ENCODE measurements at regions not wholly inside any gene's neighbourhood (a gene's known extent, or its start where the extent isn't known, plus 50 kb on each side); places are given as distances from the start of the nearest gene placed in this dataset.

- H3K4me3 Mint-ChIP-seq: no peak overlapping the region
- peaks cover 60% of the 10 kb centered on the region for H3K9me3 Mint-ChIP-seq
- no peak for TF ChIP-seq CTCF (IDR thresholded peaks at IDR 0.05)
- DNase-seq: no peak
- no peaks in the 10 kb centered on the region for H3K36me3 Mint-ChIP-seq (ENCODE audit: low read depth)
- peaks cover 3% of the 10 kb centered on the region; the same call in 1 of the 2 replicates for H3K27me3 Mint-ChIP-seq (ENCODE audit: insufficient read depth)
- no peak overlapping the region for H3K27ac Mint-ChIP-seq
- H3K4me1 Mint-ChIP-seq (ENCODE audit: low read depth): no peaks in the 10 kb centered on the region
These were observed 471.0 kb downstream of the INSC start for GRCh38 chr11:15585602-15586331.

GRCh38 chr11:15586741-15587473 lies 472.2 kb downstream of the INSC start:
- Mint-ChIP-seq H3K9me3 (peaks cover 67% of the 10 kb centered on the region), H3K36me3 (ENCODE audit: low read depth) (no peaks in the 10 kb centered on the region), H3K27me3 (ENCODE audit: insufficient read depth) (no peaks in the 10 kb centered on the region; the same call in 1 of the 2 replicates), H3K4me3 (no peak overlapping the region), H3K27ac (no peak overlapping the region), H3K4me1 (ENCODE audit: low read depth) (no peaks in the 10 kb centered on the region)
- TF ChIP-seq CTCF (IDR thresholded peaks at IDR 0.05): no peak
- DNase-seq: no peak

- Mint-ChIP-seq H3K27ac (no peak overlapping the region), H3K9me3 (peaks cover 62% of the 10 kb centered on the region), H3K27me3 (ENCODE audit: insufficient read depth) (peaks cover under 1% of the 10 kb centered on the region), H3K4me3 (no peak overlapping the region), H3K4me1 (ENCODE audit: low read depth) (no peaks in the 10 kb centered on the region), H3K36me3 (ENCODE audit: low read depth) (no peaks in the 10 kb centered on the region)
- DNase-seq: no peak
- TF ChIP-seq CTCF (IDR thresholded peaks at IDR 0.05): no peak
These were observed 474.4 kb downstream of the INSC start for GRCh38 chr11:15589070-15589626.

- Mint-ChIP-seq H3K27ac (no peak overlapping the region), H3K4me3 (no peak overlapping the region), H3K4me1 (ENCODE audit: low read depth) (no peaks in the 10 kb centered on the region), H3K9me3 (peaks cover 64% of the 10 kb centered on the region), H3K36me3 (ENCODE audit: low read depth) (no peaks in the 10 kb centered on the region), H3K27me3 (ENCODE audit: insufficient read depth) (peaks cover 4% of the 10 kb centered on the region)
- no peak for TF ChIP-seq CTCF (IDR thresholded peaks at IDR 0.05)
- no peak for DNase-seq
These were observed 475.4 kb downstream of the INSC start for GRCh38 chr11:15590132-15590531.

- TF ChIP-seq CTCF (IDR thresholded peaks at IDR 0.05): no peak
- Mint-ChIP-seq H3K4me3 (no peak overlapping the region), H3K36me3 (ENCODE audit: low read depth) (no peaks in the 10 kb centered on the region), H3K27me3 (ENCODE audit: insufficient read depth) (peaks cover 4% of the 10 kb centered on the region), H3K4me1 (ENCODE audit: low read depth) (no peaks in the 10 kb centered on the region), H3K27ac (no peak overlapping the region), H3K9me3 (peaks cover 65% of the 10 kb centered on the region)
- DNase-seq: no peak
These were observed 476.4 kb downstream of the INSC start for GRCh38 chr11:15591112-15591537.

Data from HFFc6 (cell line).